Endodermal cell (in vitro differentiated cells): ENCODE measurements at regions not wholly inside any gene's neighbourhood (a gene's known extent, or its start where the extent isn't known, plus 50 kb on each side); places are given as distances from the start of the nearest gene placed in this dataset.

Source experiments
- DNase-seq: peaks from one replicate; pipeline ENCODE4 v3.0.0-alpha.2; 2017
- H3K27ac ChIP-seq: 2 replicates; pipeline ENCODE4 v1.5.1; 2013; ENCODE audit warnings: mild to moderate bottlenecking, low read depth, low read length, moderate library complexity
- H3K27me3 ChIP-seq: 2 replicates; pipeline ENCODE4 v1.6.1; 2013; ENCODE audit warnings: mild to moderate bottlenecking, low read length, moderate library complexity; ENCODE audit not compliant: insufficient read depth, control insufficient read depth, poor library complexity, severe bottlenecking
- H3K36me3 ChIP-seq: 2 replicates; pipeline ENCODE4 v1.7.0; 2013; ENCODE audit warnings: mild to moderate bottlenecking, low read length, moderate library complexity; ENCODE audit not compliant: control insufficient read depth, insufficient read depth
- H3K4me1 ChIP-seq: one replicate; pipeline ENCODE4 v1.7.0; 2013; ENCODE audit warnings: low read length; ENCODE audit not compliant: control insufficient read depth, insufficient read depth
- H3K4me3 ChIP-seq: 2 replicates; pipeline ENCODE4 v1.5.1; 2013; ENCODE audit warnings: mild to moderate bottlenecking, low read length, moderate library complexity
- H3K9ac ChIP-seq: 2 replicates; pipeline ENCODE4 v1.6.1; 2013; ENCODE audit warnings: mild to moderate bottlenecking, low read length, moderate library complexity; ENCODE audit not compliant: poor library complexity, severe bottlenecking; ENCODE audit errors: extremely low read depth
- H3K9me3 ChIP-seq: 2 replicates; pipeline ENCODE4 v1.6.1; 2013; ENCODE audit warnings: mild to moderate bottlenecking, low read length, moderate library complexity; ENCODE audit not compliant: control insufficient read depth
- H3K27ac Mint-ChIP-seq: 2 replicates; pipeline ENCODE4 v1.8.0; 2020; ENCODE audit warnings: mixed read lengths
- H3K27me3 Mint-ChIP-seq: 2 replicates; pipeline ENCODE4 v1.8.0; 2021; ENCODE audit warnings: mild to moderate bottlenecking, mixed read lengths; ENCODE audit not compliant: insufficient read depth
- H3K36me3 Mint-ChIP-seq: 2 replicates; pipeline ENCODE4 v1.8.0; 2020; ENCODE audit warnings: low read depth, mixed read lengths
- H3K4me1 Mint-ChIP-seq: 2 replicates; pipeline ENCODE4 v1.8.0; 2020; ENCODE audit warnings: mixed read lengths
- H3K4me3 Mint-ChIP-seq: 2 replicates; pipeline ENCODE4 v1.8.0; 2020; ENCODE audit warnings: mild to moderate bottlenecking, moderate library complexity, mixed read lengths
- H3K9me3 Mint-ChIP-seq: 2 replicates; pipeline ENCODE4 v1.8.0; 2020; ENCODE audit warnings: mild to moderate bottlenecking, mixed read lengths
- WGBS, 2 experiments: methylation state at CpG; one replicate each; pipeline versions ENCODE4 v1.1.5 to v1.1.7; 2013; ENCODE audit warnings: missing lambda C conversion rate in 2 of 2, mixed read lengths in 1 of 2; ENCODE audit not compliant: insufficient coverage in 1 of 2, insufficient read length in 1 of 2; 5-methylcytosine and 5-hydroxymethylcytosine counted together
- TF ChIP-seq, protein P1 (sequence below): fragments of 200-600 bp; sonication (generic); conservative IDR thresholded peaks from 2 replicates; pipeline ENCODE4 v1.5.0; 2021; ENCODE audit warnings: antibody characterized with exemption, mild to moderate bottlenecking

DNA sequence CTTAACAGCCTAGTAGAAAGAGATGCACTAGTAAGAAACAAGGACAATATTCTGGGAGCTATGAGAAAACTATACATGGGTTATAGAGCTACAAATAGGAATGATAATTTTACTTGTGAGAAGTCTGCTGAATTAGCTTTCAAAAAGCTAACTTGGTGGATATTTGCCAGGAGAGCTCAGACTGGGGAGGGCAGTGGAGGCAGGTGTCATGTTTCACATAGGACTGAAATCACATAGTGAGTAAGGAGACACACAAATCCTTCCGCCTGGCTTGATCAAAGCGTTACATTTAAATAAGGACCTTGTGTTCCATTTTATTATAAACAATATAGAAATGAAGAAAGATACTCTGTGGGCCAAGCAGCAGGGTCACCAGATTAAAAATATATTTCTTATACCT is 235.0 kb downstream of the ISL1 start:
- Histone ChIP-seq H3K9me3 (no peaks in the 10 kb centered on the region), H3K36me3 (no peaks in the 10 kb centered on the region), H3K27me3 (no peaks in the 10 kb centered on the region), H3K4me3 (no peak overlapping the region), H3K27ac (no peak overlapping the region), H3K9ac (no peak overlapping the region), H3K4me1 (no peaks in the 10 kb centered on the region)
- Mint-ChIP-seq H3K4me3 (no peak overlapping the region), H3K36me3 (no peaks in the 10 kb centered on the region), H3K4me1 (peaks cover 7% of the 10 kb centered on the region), H3K27me3 (no peaks in the 10 kb centered on the region), H3K27ac (no peak overlapping the region), H3K9me3 (no peaks in the 10 kb centered on the region)
- WGBS, 2 experiments, result 100% methylated on average over 1 of the region's 2 CpGs; no CpG with 5 or more reads in 1 of the 2 experiments
- DNase-seq, result no peak
- TF ChIP-seq, protein P1, sequence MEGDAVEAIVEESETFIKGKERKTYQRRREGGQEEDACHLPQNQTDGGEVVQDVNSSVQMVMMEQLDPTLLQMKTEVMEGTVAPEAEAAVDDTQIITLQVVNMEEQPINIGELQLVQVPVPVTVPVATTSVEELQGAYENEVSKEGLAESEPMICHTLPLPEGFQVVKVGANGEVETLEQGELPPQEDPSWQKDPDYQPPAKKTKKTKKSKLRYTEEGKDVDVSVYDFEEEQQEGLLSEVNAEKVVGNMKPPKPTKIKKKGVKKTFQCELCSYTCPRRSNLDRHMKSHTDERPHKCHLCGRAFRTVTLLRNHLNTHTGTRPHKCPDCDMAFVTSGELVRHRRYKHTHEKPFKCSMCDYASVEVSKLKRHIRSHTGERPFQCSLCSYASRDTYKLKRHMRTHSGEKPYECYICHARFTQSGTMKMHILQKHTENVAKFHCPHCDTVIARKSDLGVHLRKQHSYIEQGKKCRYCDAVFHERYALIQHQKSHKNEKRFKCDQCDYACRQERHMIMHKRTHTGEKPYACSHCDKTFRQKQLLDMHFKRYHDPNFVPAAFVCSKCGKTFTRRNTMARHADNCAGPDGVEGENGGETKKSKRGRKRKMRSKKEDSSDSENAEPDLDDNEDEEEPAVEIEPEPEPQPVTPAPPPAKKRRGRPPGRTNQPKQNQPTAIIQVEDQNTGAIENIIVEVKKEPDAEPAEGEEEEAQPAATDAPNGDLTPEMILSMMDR, result no peak

DNA sequence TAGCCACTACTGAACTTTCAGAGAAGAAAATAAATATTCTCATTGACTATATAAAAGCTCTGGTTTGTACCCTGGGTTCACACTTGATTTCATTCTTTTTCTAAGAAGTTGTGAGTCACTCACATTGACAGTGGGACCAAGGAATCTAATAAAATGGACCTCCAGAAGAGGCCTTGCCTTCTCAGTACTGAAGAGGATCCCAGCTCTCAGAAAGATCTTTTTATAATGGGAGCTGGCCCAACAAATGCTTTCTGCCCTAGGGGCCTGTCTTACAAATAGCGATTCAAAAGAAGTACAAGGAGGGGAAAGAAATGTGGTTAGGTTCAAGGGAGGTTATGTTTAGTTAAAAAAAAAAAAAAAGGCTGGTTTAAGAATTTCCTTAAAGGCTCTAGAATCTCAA is 237.9 kb downstream of the ISL1 start:
- TF ChIP-seq, protein P1, result no peak
- H3K9ac ChIP-seq, result no peak overlapping the region
- peaks cover 4% of the 10 kb centered on the region for H3K9me3 ChIP-seq
- H3K36me3 ChIP-seq, result no peaks in the 10 kb centered on the region
- H3K27ac ChIP-seq, result no peak overlapping the region
- H3K27me3 ChIP-seq, result no peaks in the 10 kb centered on the region
- Mint-ChIP-seq H3K27ac (no peak overlapping the region), H3K9me3 (no peaks in the 10 kb centered on the region), H3K4me3 (no peak overlapping the region), H3K4me1 (peaks cover 7% of the 10 kb centered on the region), H3K27me3 (no peaks in the 10 kb centered on the region), H3K36me3 (no peaks in the 10 kb centered on the region)
- no peak for DNase-seq
- H3K4me1 ChIP-seq, result no peaks in the 10 kb centered on the region
- no peak overlapping the region for H3K4me3 ChIP-seq
- 68 to 100% methylated on average over 1 of the region's 1 CpG for WGBS, 2 experiments

DNA sequence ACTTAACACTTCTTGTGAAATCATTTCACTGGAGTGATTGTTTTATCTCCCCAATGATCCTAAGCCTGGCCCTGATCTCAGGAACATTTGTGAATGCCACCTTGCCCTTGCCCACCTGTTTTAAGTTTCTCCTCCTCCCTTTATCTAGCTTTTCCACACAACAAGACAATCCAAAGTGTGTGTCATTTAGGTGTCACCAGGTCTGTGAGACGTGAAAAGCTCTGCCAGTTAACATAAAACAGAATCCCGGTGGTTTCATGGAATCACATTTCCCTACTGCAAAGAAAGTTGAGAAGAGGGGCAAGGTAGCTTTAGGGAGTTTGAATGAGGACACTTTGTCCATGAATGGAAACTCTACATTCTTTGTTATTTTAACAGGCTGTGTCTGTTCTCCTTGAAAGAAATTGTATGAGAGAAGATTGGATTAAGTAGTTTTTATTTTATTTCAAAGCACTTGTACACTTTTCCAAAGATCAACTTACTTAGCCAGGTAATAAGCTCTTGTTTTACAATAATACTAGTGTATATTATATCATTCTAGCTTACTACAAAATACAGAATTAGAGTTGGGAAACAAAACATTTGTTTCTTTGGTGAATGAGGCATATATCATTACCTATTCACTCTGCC is 239.0 kb downstream of the ISL1 start:
- Histone ChIP-seq H3K36me3 (no peaks in the 10 kb centered on the region), H3K27me3 (no peaks in the 10 kb centered on the region), H3K27ac (no peak overlapping the region), H3K9ac (no peak overlapping the region), H3K9me3 (peaks cover 4% of the 10 kb centered on the region), H3K4me3 (no peak overlapping the region), H3K4me1 (no peaks in the 10 kb centered on the region)
- H3K4me3 Mint-ChIP-seq, result no peak overlapping the region
- H3K27ac Mint-ChIP-seq, result no peak overlapping the region
- H3K36me3 Mint-ChIP-seq, result no peaks in the 10 kb centered on the region
- H3K4me1 Mint-ChIP-seq, result peaks cover 7% of the 10 kb centered on the region
- WGBS, 2 experiments, result 20 to 63% methylated on average over 1 to 2 of the region's 2 CpGs
- no peaks in the 10 kb centered on the region for H3K9me3 Mint-ChIP-seq
- H3K27me3 Mint-ChIP-seq, result no peaks in the 10 kb centered on the region
- no peak for DNase-seq
- TF ChIP-seq, protein P1, result no peak
